ENCODE measurements at regions not wholly inside any gene's neighbourhood (a gene's known extent, or its start where the extent isn't known, plus 50 kb on each side); places are given as distances from the start of the nearest gene placed in this dataset.

GRCh38 chr3:18481946-18482548 is 56.9 kb upstream of the SATB1 start:
- no peak for DNase-seq

- DNase-seq: no peak
Measured at GRCh38 chr3:18477620-18478019, 52.5 kb upstream of the SATB1 start.

Measured in hypothalamus (tissue), 51 donors.